Left ventricle myocardium inferior (tissue), 1 donor: ENCODE measurements at regions not wholly inside any gene's neighbourhood (a gene's known extent, or its start where the extent isn't known, plus 50 kb on each side); places are given as distances from the start of the nearest gene placed in this dataset.

Experiments used
- DNase-seq: peaks from one replicate; pipeline ENCODE4 v3.0.0-alpha.2; 2020
- H3K27ac ChIP-seq: fragments of 200-600 bp; replicated peaks from 2 replicates; pipeline ENCODE4 v1.8.0; 2021
- H3K27me3 ChIP-seq: fragments of 200-600 bp; 2 replicates; pipeline ENCODE4 v1.8.0; 2021; ENCODE audit warnings: low read depth
- H3K36me3 ChIP-seq: fragments of 200-600 bp; 2 replicates; pipeline ENCODE4 v1.8.0; 2021
- H3K4me1 ChIP-seq: fragments of 200-600 bp; 2 replicates; pipeline ENCODE4 v1.8.0; 2021
- H3K4me3 ChIP-seq: fragments of 200-600 bp; 2 replicates; pipeline ENCODE4 v1.8.0; 2021; ENCODE audit warnings: mild to moderate bottlenecking, moderate library complexity
- H3K9me3 ChIP-seq: fragments of 200-600 bp; replicated peaks from 2 replicates; pipeline ENCODE4 v1.8.0; 2021
- intact Hi-C: fragments of 100-400 bp; cut with micrococcal nuclease; formaldehyde crosslinking; loops from one replicate; pipeline ENCODE4 v1.11.0; 2022
- TF ChIP-seq, protein P1 (sequence below): fragments of 200-600 bp; IDR thresholded peaks from 2 replicates; pipeline ENCODE4 v1.8.0; 2021; ENCODE audit warnings: antibody characterized with exemption, mild to moderate bottlenecking, borderline replicate concordance
- donor health status: DM: no; HTN: yes; CAD: no; lungs with severe emphysema.

DNA sequence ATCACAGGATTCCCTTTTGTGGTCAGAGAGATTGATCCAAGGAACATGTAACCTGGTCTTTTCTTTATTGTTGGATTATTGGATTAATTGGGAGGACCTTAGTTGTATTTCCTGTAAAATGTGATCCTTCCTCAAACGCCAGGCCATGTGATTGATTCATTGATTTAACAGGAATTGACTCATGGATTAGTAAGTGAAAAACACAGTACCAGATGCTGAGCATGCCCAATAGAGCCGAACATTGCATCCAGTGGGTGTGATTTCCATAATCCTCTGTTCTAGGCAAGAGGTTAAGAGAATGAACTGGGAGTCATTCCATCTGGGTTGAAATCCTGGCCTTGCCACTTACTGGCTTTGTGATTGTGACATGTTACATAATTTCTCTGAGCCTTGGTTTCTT, 522.3 kb downstream of the MAT2B start:
- Histone ChIP-seq H3K27me3 (peaks cover 5% of the 10 kb centered on the region), H3K9me3 (no peaks in the 10 kb centered on the region), H3K27ac (no peak overlapping the region), H3K4me1 (no peaks in the 10 kb centered on the region), H3K4me3 (no peak overlapping the region), H3K36me3 (no peaks in the 10 kb centered on the region)
- TF ChIP-seq, protein P1, sequence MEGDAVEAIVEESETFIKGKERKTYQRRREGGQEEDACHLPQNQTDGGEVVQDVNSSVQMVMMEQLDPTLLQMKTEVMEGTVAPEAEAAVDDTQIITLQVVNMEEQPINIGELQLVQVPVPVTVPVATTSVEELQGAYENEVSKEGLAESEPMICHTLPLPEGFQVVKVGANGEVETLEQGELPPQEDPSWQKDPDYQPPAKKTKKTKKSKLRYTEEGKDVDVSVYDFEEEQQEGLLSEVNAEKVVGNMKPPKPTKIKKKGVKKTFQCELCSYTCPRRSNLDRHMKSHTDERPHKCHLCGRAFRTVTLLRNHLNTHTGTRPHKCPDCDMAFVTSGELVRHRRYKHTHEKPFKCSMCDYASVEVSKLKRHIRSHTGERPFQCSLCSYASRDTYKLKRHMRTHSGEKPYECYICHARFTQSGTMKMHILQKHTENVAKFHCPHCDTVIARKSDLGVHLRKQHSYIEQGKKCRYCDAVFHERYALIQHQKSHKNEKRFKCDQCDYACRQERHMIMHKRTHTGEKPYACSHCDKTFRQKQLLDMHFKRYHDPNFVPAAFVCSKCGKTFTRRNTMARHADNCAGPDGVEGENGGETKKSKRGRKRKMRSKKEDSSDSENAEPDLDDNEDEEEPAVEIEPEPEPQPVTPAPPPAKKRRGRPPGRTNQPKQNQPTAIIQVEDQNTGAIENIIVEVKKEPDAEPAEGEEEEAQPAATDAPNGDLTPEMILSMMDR = no peak
- intact Hi-C loops = no loop called here
- no peak for DNase-seq

DNA sequence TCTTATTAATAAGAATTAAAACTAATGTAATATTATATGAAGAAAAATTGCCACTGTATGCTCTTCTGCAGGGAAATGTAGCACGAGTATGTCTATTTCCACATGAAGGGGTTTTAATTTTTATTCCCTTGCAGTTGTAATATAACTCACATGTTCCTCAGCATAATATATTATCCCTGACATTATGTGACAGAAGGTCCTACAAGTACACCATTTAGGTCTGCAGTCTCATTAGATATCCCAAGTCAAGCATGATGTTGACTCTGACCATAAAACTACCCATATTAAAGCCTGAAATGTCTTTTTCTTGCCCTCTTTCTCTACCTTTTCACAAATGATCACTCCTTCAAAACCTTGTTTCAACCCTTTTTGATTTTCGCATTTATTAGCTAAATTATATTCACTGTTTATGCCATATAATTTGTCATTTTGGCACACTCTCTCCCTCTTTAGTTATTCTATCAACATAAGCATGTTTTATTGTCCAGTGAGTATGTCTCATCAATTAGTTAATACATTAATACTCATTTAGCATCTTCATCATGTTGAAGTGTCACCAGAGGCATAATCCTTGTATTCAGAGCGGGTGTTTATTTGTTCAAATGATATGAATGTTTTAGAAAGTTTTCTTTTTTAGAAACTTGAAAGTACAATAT, 532.8 kb downstream of the MAT2B start:
- no peak for DNase-seq
- Histone ChIP-seq H3K27ac (no peak overlapping the region), H3K4me3 (no peak overlapping the region), H3K27me3 (no peaks in the 10 kb centered on the region), H3K9me3 (no peaks in the 10 kb centered on the region), H3K4me1 (no peaks in the 10 kb centered on the region), H3K36me3 (no peaks in the 10 kb centered on the region)
- TF ChIP-seq, protein P1 = no peak
- intact Hi-C loops = no loop called here

- Histone ChIP-seq H3K4me1 (no peaks in the 10 kb centered on the region), H3K4me3 (no peak overlapping the region), H3K27ac (no peak overlapping the region), H3K27me3 (no peaks in the 10 kb centered on the region), H3K9me3 (no peaks in the 10 kb centered on the region), H3K36me3 (no peaks in the 10 kb centered on the region)
- intact Hi-C loops = no loop called here
- DNase-seq = no peak
- TF ChIP-seq, protein P1 = no peak
Observed at GRCh38 chr5:164041105-164041504, 535.7 kb downstream of the MAT2B start.

- TF ChIP-seq, protein P1 = peak; percentile 50
- Histone ChIP-seq H3K27me3 (peaks cover 4% of the 10 kb centered on the region), H3K27ac (no peak overlapping the region), H3K4me3 (no peak overlapping the region), H3K9me3 (no peaks in the 10 kb centered on the region), H3K36me3 (no peaks in the 10 kb centered on the region), H3K4me1 (no peaks in the 10 kb centered on the region)
- intact Hi-C loops = no loop called here
- no peak for DNase-seq
Observed at GRCh38 chr5:164048359-164048926, 543.0 kb downstream of the MAT2B start.

DNA sequence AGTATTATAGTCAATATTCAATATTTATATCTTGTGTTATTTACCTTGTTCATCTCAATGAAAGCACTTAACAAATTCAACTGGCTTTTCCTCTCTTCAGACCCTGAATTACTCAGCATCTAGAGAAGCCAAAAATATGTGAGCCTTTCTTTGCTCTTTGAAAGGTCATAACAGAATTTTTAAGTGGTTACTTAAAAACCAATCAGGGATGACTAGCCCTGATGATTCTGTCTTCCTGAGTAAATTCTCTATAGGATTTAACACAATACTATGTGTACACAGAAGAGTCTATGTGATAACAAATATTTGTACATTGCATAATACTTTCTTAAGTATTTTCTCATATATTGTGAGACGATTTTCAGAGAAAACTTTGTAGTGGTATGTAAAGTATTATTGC, 546.3 kb downstream of the MAT2B start:
- Histone ChIP-seq H3K9me3 (no peaks in the 10 kb centered on the region), H3K27me3 (peaks cover 4% of the 10 kb centered on the region), H3K36me3 (no peaks in the 10 kb centered on the region), H3K27ac (no peak overlapping the region), H3K4me1 (no peaks in the 10 kb centered on the region), H3K4me3 (no peak overlapping the region)
- TF ChIP-seq, protein P1 = no peak
- intact Hi-C loops = no loop called here
- DNase-seq = no peak
